DND-41 (cell line): ENCODE measurements at regions not wholly inside any gene's neighbourhood (a gene's known extent, or its start where the extent isn't known, plus 50 kb on each side); places are given as distances from the start of the nearest gene placed in this dataset.

ENCODE experiments used
- CTCF ChIP-seq: IDR thresholded peaks from 2 replicates; pipeline ENCODE4 v1.5.1; 2012; ENCODE audit warnings: borderline replicate concordance, low read length, moderate library complexity, mild to moderate bottlenecking; ENCODE audit not compliant: poor library complexity, severe bottlenecking; ENCODE audit errors: extremely low read depth
- EZH2 ChIP-seq: IDR thresholded peaks from 3 replicates; pipeline ENCODE4 v1.6.1; 2012; ENCODE audit warnings: borderline replicate concordance, low read depth, mild to moderate bottlenecking, moderate library complexity, low read length, inconsistent platforms; ENCODE audit not compliant: severe bottlenecking

DNA sequence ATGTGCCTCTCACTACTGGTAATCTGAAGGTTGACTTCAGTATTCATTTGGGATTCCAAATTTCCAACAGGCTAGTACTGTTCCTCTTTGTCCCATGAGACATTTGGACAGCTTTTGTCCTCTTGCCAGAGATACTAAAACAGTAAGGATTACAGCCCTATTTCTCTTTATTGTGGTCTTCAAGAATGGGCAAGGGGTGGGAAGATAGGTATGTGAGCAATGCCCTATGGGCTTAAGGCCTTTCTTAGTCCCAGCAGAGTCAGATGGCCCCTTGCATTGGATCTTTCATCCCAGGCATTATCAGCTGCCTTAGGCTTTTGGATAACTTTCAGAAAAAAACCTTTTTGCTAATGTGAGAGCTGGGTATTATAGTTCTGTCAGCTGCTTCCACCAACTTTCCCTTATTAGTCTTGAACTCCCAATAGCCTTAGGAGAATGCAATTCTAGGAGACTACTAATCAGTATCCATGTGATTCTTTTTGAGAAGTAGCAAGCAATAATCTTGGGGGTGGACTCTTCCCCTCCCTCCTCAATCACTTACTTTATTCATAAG, 361.1 kb upstream of the NUDT12 start:
- TF ChIP-seq CTCF, result no peak
- TF ChIP-seq EZH2, result no peak
